Coronary artery (tissue), 2 donors: ENCODE measurements at regions not wholly inside any gene's neighbourhood (a gene's known extent, or its start where the extent isn't known, plus 50 kb on each side); places are given as distances from the start of the nearest gene placed in this dataset.
"Not testable (repeated sequence)": the region's sequence is repeated elsewhere in the genome, so short reads cannot be mapped to it uniquely, and the experiment has no call there.

Experiments
- DNase-seq: peaks from one replicate; pipeline ENCODE4 v3.0.0-alpha.2; 2017; ENCODE audit warnings: low spot score
- H3K27ac ChIP-seq, 2 donors: fragments of 200-600 bp; sonication (generic); one replicate each; pipeline ENCODE4 v1.5.1; 2016 to 2019
- H3K4me3 ChIP-seq: fragments of 200-600 bp; sonication (generic); 2 replicates; pipeline ENCODE4 v1.5.1; 2016; ENCODE audit warnings: mild to moderate bottlenecking, moderate library complexity
- CTCF ChIP-seq: fragments of 200-600 bp; sonication (generic); IDR thresholded peaks from one replicate; pipeline ENCODE4 v1.5.1; 2019; ENCODE audit warnings: antibody characterized with exemption

DNA sequence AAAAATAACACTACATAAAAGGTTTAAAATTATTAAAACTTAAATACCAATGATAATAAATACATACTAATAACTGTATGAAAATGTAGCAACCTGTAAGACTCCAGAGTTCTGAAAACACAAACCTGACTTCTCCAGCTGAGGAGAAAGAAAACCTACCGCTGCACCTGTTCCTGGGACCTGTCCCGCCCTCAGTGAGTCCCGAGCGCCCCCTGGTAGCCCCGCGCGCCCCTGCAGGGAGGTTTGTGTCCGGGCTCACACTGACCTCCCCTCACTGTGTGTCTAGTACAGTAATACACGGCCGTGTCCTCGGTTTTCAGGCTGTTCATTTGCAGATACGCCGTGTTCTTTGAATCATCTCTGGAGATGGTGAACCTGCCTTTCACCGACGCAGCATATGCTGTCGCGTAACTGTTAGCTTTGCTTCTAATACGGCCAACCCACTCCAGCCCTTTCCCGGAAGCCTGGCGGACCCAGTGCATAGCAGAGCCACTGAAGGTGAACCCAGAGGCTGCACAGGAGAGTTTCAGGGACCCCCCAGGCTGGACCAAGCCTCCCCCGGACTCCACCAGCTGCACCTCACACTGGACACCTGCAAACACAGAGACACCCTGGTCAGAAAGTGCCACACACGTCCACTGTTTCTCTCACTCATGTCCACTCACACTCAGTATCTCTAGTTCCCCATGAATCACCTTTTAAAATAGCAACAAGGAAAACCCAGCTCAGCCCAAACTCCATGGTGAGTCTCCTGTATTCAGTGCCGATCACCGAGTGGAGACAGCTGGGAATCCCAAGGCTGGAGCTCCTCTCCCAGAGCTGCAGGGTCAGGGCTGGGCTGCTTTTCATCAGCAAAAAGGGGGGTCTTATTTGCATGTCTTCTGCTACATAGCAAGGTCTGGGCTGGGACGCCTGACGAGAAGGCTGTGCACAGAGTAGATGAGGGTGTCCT lies 1276.3 kb downstream of the TMEM121 start:
- no peak for DNase-seq
- TF ChIP-seq CTCF: no peak
- no peak overlapping the region for H3K4me3 ChIP-seq
- no peak overlapping the region for H3K27ac ChIP-seq

DNA sequence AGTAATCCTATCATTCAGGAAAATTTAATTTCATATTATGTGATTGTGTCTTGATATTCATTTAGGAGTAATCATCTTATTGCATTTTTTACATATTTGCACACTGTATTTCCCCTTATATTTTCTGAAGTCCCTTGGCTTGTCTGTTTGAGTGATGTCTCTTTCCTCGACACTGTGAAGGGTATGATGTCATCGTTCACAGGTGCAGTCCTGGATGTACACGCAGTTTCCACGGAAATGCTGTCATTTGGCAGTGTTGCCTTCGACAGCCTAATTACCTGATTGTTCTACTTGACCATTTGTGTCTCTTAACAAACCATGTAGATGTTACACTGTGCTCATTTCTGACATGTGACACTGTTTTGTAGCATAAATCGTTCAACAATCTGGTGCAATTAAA lies 1277.0 kb downstream of the TMEM121 start:
- no peak overlapping the region for H3K27ac ChIP-seq
- H3K4me3 ChIP-seq: no peak overlapping the region
- TF ChIP-seq CTCF: no peak
- DNase-seq: no peak

GRCh38 chr14:106807493-106807892 lies 1281.1 kb downstream of the TMEM121 start:
- H3K27ac ChIP-seq: no peak overlapping the region
- DNase-seq: no peak

GRCh38 chr14:106808458-106808857 lies 1282.1 kb downstream of the TMEM121 start:
- no peak for TF ChIP-seq CTCF
- no peak for DNase-seq
- Histone ChIP-seq H3K27ac (no peak overlapping the region), H3K4me3 (no peak overlapping the region)

More at GRCh38 chr14:106807493-106807892, 1281.1 kb downstream of the TMEM121 start:
- no peak for TF ChIP-seq CTCF
- H3K4me3 ChIP-seq: no peak overlapping the region

GRCh38 chr14:106808907-106809306 lies 1282.5 kb downstream of the TMEM121 start:
- TF ChIP-seq CTCF: no peak
- H3K4me3 ChIP-seq: no peak overlapping the region
- DNase-seq: no peak
- H3K27ac ChIP-seq: no peak overlapping the region

DNA sequence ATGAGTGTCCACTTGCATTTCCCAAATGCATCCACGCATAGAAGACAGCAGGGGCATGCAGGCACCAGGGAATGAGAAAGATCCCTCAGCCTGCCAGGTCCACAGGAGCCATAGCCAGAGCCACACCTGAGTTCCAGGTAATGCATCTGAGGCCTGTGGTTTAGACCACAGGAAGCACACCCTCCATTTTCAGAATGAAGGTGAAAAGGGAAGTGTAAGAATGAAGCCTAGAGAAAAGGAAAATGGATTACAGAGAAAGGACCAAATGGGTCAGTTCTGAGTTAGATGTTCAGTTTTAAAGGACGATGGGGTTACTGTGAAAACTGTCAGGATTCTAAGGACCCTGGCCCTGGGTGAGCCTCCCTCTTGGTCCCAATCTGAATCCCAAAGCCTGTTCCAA lies 1283.2 kb downstream of the TMEM121 start:
- TF ChIP-seq CTCF: no peak
- Histone ChIP-seq H3K27ac (no peak overlapping the region), H3K4me3 (no peak overlapping the region)
- no peak for DNase-seq

GRCh38 chr14:106810168-106810567 lies 1283.8 kb downstream of the TMEM121 start:
- not testable (repeated sequence) for DNase-seq, H3K27ac ChIP-seq, H3K4me3 ChIP-seq
